Tibial nerve (tissue), 4 donors: ENCODE measurements at regions not wholly inside any gene's neighbourhood (a gene's known extent, or its start where the extent isn't known, plus 50 kb on each side); places are given as distances from the start of the nearest gene placed in this dataset.

Experiments used
- DNase-seq, 2 donors: peaks; one replicate each; pipeline ENCODE4 v3.0.0-alpha.2; 2019; ENCODE audit warnings: low spot score in 2 of 2
- H3K27ac ChIP-seq, 4 donors: fragments of 200-600 bp; sonication (generic) in 3 of 4; one replicate each; pipeline ENCODE4 v1.5.1; 2017 to 2019; ENCODE audit warnings: mild to moderate bottlenecking in 1 of 4
- H3K27me3 ChIP-seq, 2 donors: fragments of 200-600 bp; sonication (generic) in 1 of 2; one replicate each; pipeline versions ENCODE4 v1.5.1 to v1.6.0; 2017 to 2019
- H3K36me3 ChIP-seq, 3 donors: fragments of 200-600 bp; sonication (generic); one replicate each; pipeline ENCODE4 v1.5.1; 2018 to 2019
- H3K4me1 ChIP-seq, 4 donors: fragments of 200-600 bp; sonication (generic) in 3 of 4; one replicate each; pipeline ENCODE4 v1.5.1; 2017 to 2019
- H3K4me3 ChIP-seq, 4 donors: fragments of 200-600 bp; sonication (generic) in 3 of 4; one replicate each; pipeline ENCODE4 v1.5.1; 2017 to 2019; ENCODE audit warnings: mild to moderate bottlenecking in 1 of 4, moderate library complexity in 1 of 4
- H3K9me3 ChIP-seq, 4 donors: fragments of 200-600 bp; sonication (generic) in 3 of 4; one replicate each; pipeline ENCODE4 v1.5.1; 2017 to 2019
- EP300 ChIP-seq, 2 donors: sonication (generic); formaldehyde crosslinking; IDR thresholded peaks; one replicate each; pipeline ENCODE4 v1.6.1; 2017; ENCODE audit warnings: antibody characterized with exemption in 2 of 2, mild to moderate bottlenecking in 1 of 2
- POLR2A ChIP-seq, 2 donors: fragments of 450-650 bp; IDR thresholded peaks; one replicate each; pipeline ENCODE4 v1.6.1; 2017; ENCODE audit warnings: antibody characterized with exemption in 2 of 2, mild to moderate bottlenecking in 2 of 2, moderate library complexity in 2 of 2
- WGBS, 2 donors: methylation state at CpG; one replicate each; pipeline ENCODE4 v1.1.5; 2018; 5-methylcytosine and 5-hydroxymethylcytosine counted together
- TF ChIP-seq, protein P1 (sequence below), 5 experiments: fragments of 200-600 bp in 3 of 5; fragments of 450-650 bp in 2 of 5; sonication (generic) in 3 of 5; IDR thresholded peaks; one replicate each; pipeline ENCODE4 v1.5.1; 2016 to 2019; ENCODE audit warnings: antibody characterized with exemption in 5 of 5, mild to moderate bottlenecking in 3 of 5, moderate library complexity in 2 of 5

DNA sequence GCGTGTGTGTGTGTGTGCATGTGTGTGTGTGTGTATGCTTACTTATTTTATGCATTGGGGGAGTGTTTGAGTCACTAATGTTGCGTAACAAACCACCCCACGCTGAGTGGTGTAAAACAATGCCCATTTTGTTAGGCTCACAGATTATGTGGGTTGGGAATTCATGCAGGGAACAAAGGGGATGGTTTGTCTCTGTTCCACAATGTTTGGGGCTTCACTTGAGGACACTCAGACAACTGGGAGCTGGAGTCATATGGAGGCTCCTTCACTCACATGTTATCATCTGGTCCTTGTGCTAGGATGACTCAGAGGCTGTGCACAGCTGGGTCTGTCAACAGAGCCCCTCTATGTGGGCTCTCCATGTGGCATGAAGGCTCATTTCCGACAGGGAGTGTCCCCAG is 51.3 kb upstream of the LARGE1 start:
- Histone ChIP-seq H3K27ac (peak overlapping the region; percentile 43 to 91 (median 75)), H3K36me3 (no peaks in the 10 kb centered on the region), H3K27me3 (no peaks in the 10 kb centered on the region), H3K9me3 (peaks cover 0 to 3% (median 0%) of the 10 kb centered on the region in 4 donors), H3K4me3 (peak overlapping the region in 1 of 4 donors; percentile 16), H3K4me1 (peaks cover 0 to 13% (median 6%) of the 10 kb centered on the region in 4 donors)
- TF ChIP-seq POLR2A (IDR thresholded peaks at IDR 0.05), result no peak
- peak; percentile 41 to 98 for TF ChIP-seq EP300 (IDR thresholded peaks at IDR 0.05)
- TF ChIP-seq, protein P1, sequence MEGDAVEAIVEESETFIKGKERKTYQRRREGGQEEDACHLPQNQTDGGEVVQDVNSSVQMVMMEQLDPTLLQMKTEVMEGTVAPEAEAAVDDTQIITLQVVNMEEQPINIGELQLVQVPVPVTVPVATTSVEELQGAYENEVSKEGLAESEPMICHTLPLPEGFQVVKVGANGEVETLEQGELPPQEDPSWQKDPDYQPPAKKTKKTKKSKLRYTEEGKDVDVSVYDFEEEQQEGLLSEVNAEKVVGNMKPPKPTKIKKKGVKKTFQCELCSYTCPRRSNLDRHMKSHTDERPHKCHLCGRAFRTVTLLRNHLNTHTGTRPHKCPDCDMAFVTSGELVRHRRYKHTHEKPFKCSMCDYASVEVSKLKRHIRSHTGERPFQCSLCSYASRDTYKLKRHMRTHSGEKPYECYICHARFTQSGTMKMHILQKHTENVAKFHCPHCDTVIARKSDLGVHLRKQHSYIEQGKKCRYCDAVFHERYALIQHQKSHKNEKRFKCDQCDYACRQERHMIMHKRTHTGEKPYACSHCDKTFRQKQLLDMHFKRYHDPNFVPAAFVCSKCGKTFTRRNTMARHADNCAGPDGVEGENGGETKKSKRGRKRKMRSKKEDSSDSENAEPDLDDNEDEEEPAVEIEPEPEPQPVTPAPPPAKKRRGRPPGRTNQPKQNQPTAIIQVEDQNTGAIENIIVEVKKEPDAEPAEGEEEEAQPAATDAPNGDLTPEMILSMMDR (IDR thresholded peaks at IDR 0.05), result peak in 1 of 5 experiments; percentile 16
- 29 to 36% methylated on average over 4 of the region's 4 CpGs for WGBS, 2 donors
- peak; percentile 47 to 56 for DNase-seq

DNA sequence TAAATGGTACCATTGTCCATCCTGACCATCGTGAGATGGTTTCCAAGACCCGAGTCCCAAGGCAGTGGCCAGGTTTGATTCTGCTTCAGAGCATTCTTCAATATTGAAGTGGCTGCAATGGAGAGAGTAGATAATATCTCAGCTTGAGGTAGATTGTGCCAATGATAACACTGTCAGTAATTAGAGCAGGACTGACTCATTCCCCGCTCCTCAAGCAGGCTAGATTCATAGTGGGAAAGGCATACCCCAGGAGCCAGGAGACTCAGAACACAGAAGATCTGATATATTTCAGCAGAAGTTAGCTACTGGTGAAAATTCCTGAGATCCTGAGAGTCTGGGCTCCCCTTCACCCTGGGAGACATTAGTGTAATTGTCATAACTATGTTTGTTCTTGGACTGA is 55.6 kb upstream of the LARGE1 start:
- Histone ChIP-seq H3K27ac (no peak overlapping the region), H3K27me3 (no peaks in the 10 kb centered on the region), H3K36me3 (no peaks in the 10 kb centered on the region), H3K4me1 (peaks cover 0 to 13% (median 3%) of the 10 kb centered on the region in 4 donors), H3K9me3 (peaks cover 0 to 3% (median 0%) of the 10 kb centered on the region in 4 donors), H3K4me3 (no peak overlapping the region)
- no peak for DNase-seq
- 58 to 71% methylated on average over 3 of the region's 3 CpGs for WGBS, 2 donors
- TF ChIP-seq, protein P1 (IDR thresholded peaks at IDR 0.05), result no peak
- TF ChIP-seq POLR2A (IDR thresholded peaks at IDR 0.05) (no peak), EP300 (IDR thresholded peaks at IDR 0.05) (no peak)

DNA sequence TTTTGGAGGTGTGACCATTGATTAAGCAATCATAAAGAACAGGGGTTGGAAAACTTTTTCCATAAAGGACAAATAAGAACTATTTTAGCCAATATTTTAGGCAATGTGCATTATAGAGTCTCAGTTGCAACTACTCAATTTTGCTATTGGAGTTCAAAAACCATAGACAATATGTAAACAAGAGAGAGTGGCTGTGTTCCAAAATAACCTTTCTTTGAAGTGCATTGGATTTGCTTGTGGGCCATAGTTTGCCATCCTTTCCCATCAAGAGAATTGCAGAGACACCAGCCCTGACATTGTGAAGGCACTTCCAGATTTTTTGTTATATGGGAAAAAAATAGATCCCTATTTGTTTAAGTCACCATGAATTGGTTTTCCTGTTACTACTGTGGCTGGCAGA is 63.3 kb upstream of the LARGE1 start:
- H3K4me1 ChIP-seq, result no peaks in the 10 kb centered on the region
- no peak for DNase-seq
- H3K36me3 ChIP-seq, result no peaks in the 10 kb centered on the region
- H3K4me3 ChIP-seq, result no peak overlapping the region
- H3K27me3 ChIP-seq, result no peaks in the 10 kb centered on the region
- no peak overlapping the region for H3K27ac ChIP-seq
- H3K9me3 ChIP-seq, result no peaks in the 10 kb centered on the region
- no peak for TF ChIP-seq EP300 (IDR thresholded peaks at IDR 0.05)
- TF ChIP-seq, protein P1 (IDR thresholded peaks at IDR 0.05), result no peak
- TF ChIP-seq POLR2A (IDR thresholded peaks at IDR 0.05), result no peak

DNA sequence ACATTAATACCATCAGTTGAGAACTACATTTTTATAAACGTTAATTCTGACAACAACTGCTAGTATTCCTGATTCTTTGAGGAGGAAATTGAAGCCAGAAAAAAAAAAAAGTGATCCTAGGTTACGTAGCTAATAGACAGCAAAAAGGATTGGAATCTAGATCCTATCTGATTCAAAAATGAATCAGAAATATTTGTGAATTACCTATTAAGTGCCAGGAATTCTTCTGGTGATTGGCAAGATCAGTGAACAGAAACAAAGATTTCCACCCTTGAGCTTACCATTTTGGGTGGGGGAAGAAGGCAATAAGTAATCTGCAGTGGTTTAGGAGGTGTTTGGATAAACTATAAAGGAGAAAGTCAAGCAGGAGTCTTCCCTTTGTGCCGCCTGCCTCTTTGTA is 63.9 kb upstream of the LARGE1 start:
- no peak overlapping the region for H3K4me3 ChIP-seq
- H3K9me3 ChIP-seq, result no peaks in the 10 kb centered on the region
- H3K27ac ChIP-seq, result no peak overlapping the region
- H3K4me1 ChIP-seq, result no peaks in the 10 kb centered on the region
- H3K27me3 ChIP-seq, result no peaks in the 10 kb centered on the region
- no peak for DNase-seq
- 71 to 84% methylated on average over 3 of the region's 3 CpGs for WGBS, 2 donors
- H3K36me3 ChIP-seq, result no peaks in the 10 kb centered on the region
- TF ChIP-seq EP300 (IDR thresholded peaks at IDR 0.05), result no peak
- no peak for TF ChIP-seq POLR2A (IDR thresholded peaks at IDR 0.05)
- TF ChIP-seq, protein P1 (IDR thresholded peaks at IDR 0.05), result no peak

DNA sequence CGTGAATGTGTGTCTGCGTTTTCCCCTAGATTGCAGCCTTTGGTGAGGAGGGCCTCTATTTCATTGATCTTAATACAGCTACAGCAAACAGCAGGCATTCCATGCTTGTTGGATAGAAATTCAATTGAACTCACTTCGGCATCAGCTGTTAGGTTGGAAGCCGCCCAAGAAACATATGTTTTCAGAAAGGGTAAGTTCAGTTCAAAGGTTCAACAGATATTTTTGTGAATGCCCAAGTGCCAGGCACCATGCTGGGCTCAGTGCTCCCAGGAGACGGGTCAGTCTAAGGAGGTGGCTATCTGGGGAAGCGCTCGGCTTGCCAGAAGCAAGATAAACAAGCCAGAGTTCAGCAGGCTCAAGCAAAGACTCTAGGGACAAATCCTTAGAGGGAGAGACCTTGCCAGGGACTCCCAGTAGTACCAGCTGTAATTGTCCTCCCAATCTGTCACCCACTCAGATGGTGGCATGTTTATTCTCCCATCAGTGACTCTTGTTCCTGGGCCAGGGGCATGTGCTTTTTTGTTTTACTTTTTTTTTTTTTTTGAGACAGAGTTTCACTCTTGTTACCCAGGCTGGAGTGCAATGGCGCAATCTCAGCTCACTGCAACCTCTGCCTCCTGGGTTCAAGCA is 64.5 kb upstream of the LARGE1 start:
- TF ChIP-seq EP300 (IDR thresholded peaks at IDR 0.05) (no peak), POLR2A (IDR thresholded peaks at IDR 0.05) (no peak)
- TF ChIP-seq, protein P1 (IDR thresholded peaks at IDR 0.05), result no peak
- Histone ChIP-seq H3K9me3 (no peaks in the 10 kb centered on the region), H3K27me3 (no peaks in the 10 kb centered on the region), H3K4me3 (no peak overlapping the region), H3K4me1 (no peaks in the 10 kb centered on the region), H3K27ac (no peak overlapping the region), H3K36me3 (no peaks in the 10 kb centered on the region)
- no peak for DNase-seq
- 51 to 59% methylated on average over 8 of the region's 8 CpGs for WGBS, 2 donors
